ENCODE measurements at regions not wholly inside any gene's neighbourhood (a gene's known extent, or its start where the extent isn't known, plus 50 kb on each side); places are given as distances from the start of the nearest gene placed in this dataset.
"Not testable (repeated sequence)": the region's sequence is repeated elsewhere in the genome, so short reads cannot be mapped to it uniquely, and the experiment has no call there.

- DNase-seq: no peak
Measured at GRCh38 chr12:46948936-46949545, 123.2 kb upstream of the SLC38A4 start.

GRCh38 chr12:46950094-46950493, 124.3 kb upstream of the SLC38A4 start:
- no peak for DNase-seq

GRCh38 chr12:46952880-46953483, 126.4 kb upstream of the PCED1B start:
- DNase-seq: no peak

GRCh38 chr12:46956451-46957035, 122.9 kb upstream of the PCED1B start:
- DNase-seq: no peak

- no peak for DNase-seq
Measured at GRCh38 chr12:46958053-46958452, 121.4 kb upstream of the PCED1B start.

- DNase-seq: no peak
Measured at GRCh38 chr12:46958599-46959290, 120.7 kb upstream of the PCED1B start.

- peak; percentile 95 for DNase-seq
Measured at GRCh38 chr12:46959502-46959901, 119.9 kb upstream of the PCED1B start.

GRCh38 chr12:46960681-46961080, 118.7 kb upstream of the PCED1B start:
- DNase-seq: no peak

GRCh38 chr12:46963191-46963590, 116.2 kb upstream of the PCED1B start:
- DNase-seq: no peak

GRCh38 chr12:46963977-46964971, 115.1 kb upstream of the PCED1B start:
- DNase-seq: peak; percentile 69

GRCh38 chr12:46965137-46965536, 114.3 kb upstream of the PCED1B start:
- DNase-seq: no peak

- DNase-seq: no peak
Measured at GRCh38 chr12:46965880-46966279, 113.5 kb upstream of the PCED1B start.

- no peak for DNase-seq
Measured at GRCh38 chr12:46970636-46971035, 108.8 kb upstream of the PCED1B start.

- DNase-seq: not testable (repeated sequence)
Measured at GRCh38 chr12:46973937-46974336, 105.5 kb upstream of the PCED1B start.

- no peak for DNase-seq
Measured at GRCh38 chr12:46977871-46978375, 101.5 kb upstream of the PCED1B start.

- no peak for DNase-seq
Measured at GRCh38 chr12:46981622-46982021, 97.8 kb upstream of the PCED1B start.

- no peak for DNase-seq
Measured at GRCh38 chr12:46982629-46983392, 96.6 kb upstream of the PCED1B start.

- no peak for DNase-seq
Measured at GRCh38 chr12:46983393-46983793, 96.0 kb upstream of the PCED1B start.

- peak; percentile 63 for DNase-seq
Measured at GRCh38 chr12:46983959-46984841, 95.2 kb upstream of the PCED1B start.

- DNase-seq: no peak
Measured at GRCh38 chr12:46985816-46986215, 93.6 kb upstream of the PCED1B start.

GRCh38 chr12:46988122-46988521, 91.3 kb upstream of the PCED1B start:
- DNase-seq: not testable (repeated sequence)
